GM23338 (cell line): ENCODE measurements at regions not wholly inside any gene's neighbourhood (a gene's known extent, or its start where the extent isn't known, plus 50 kb on each side); places are given as distances from the start of the nearest gene placed in this dataset.

Experiments
- CREB1 ChIP-seq: fragments of 250-450 bp; sonication (Bioruptor Pico); IDR thresholded peaks from 2 replicates; pipeline ENCODE4 v1.5.0; 2020; ENCODE audit warnings: low read depth, mild to moderate bottlenecking, moderate library complexity
- ETS1 ChIP-seq: IDR thresholded peaks from 2 replicates; pipeline ENCODE4 v1.6.1; 2016; ENCODE audit warnings: antibody characterized with exemption
- EZH2phosphoT487 ChIP-seq: fragments of 200-600 bp; sonication (generic); IDR thresholded peaks from one replicate; pipeline ENCODE4 v1.8.1; 2018; ENCODE audit warnings: antibody characterized with exemption; ENCODE audit not compliant: unreplicated experiment
- POLR2AphosphoS5 ChIP-seq: IDR thresholded peaks from 2 replicates; pipeline ENCODE4 v1.6.1; 2016; ENCODE audit warnings: antibody characterized with exemption, low read depth
- REST ChIP-seq: IDR thresholded peaks from one replicate; pipeline ENCODE4 v1.6.1; 2018; ENCODE audit warnings: antibody characterized with exemption; ENCODE audit not compliant: unreplicated experiment
- ZNF114 ChIP-seq: fragments of 250-450 bp; sonication (Bioruptor Pico); IDR thresholded peaks from 2 replicates; pipeline ENCODE4 v1.5.0; 2020; ENCODE audit warnings: mild to moderate bottlenecking, moderate library complexity
- ZNF331 ChIP-seq: fragments of 250-450 bp; sonication (Bioruptor Pico); IDR thresholded peaks from 2 replicates; pipeline ENCODE4 v1.5.0; 2020; ENCODE audit warnings: low read depth, mild to moderate bottlenecking, moderate library complexity
- ZNF462 ChIP-seq: fragments of 250-450 bp; sonication (Bioruptor Pico); IDR thresholded peaks from 2 replicates; pipeline ENCODE4 v1.5.0; 2020; ENCODE audit warnings: mild to moderate bottlenecking, moderate library complexity

- no peak for TF ChIP-seq ZNF462 (CRISPR knock-in tag)
- TF ChIP-seq ETS1, result no peak
- TF ChIP-seq EZH2phosphoT487, result no peak
- no peak for TF ChIP-seq ZNF331 (CRISPR knock-in tag)
- TF ChIP-seq CREB1 (CRISPR knock-in tag), result no peak
- TF ChIP-seq REST, result no peak
- no peak for TF ChIP-seq POLR2AphosphoS5
- TF ChIP-seq ZNF114 (CRISPR knock-in tag), result no peak
These were observed 66.3 kb downstream of the GTPBP8 start (continued) for GRCh38 chr3:113057117-113057516.
